ENCODE measurements at regions not wholly inside any gene's neighbourhood (a gene's known extent, or its start where the extent isn't known, plus 50 kb on each side); places are given as distances from the start of the nearest gene placed in this dataset.

GRCh38 chr12:41795051-41795600, 349.5 kb downstream of the GXYLT1 start:
- TF ChIP-seq GATA2 (IDR thresholded peaks at IDR 0.05; ENCODE audit: low read depth, low read length) = no peak
- no peak for TF ChIP-seq GATA3 (IDR thresholded peaks at IDR 0.05; ENCODE audit: low read depth, low read length)
